ENCODE measurements at regions not wholly inside any gene's neighbourhood (a gene's known extent, or its start where the extent isn't known, plus 50 kb on each side); places are given as distances from the start of the nearest gene placed in this dataset.

- Histone ChIP-seq H3K4me2 (ENCODE audit: low read depth, low read length) (no peak overlapping the region), H3K9me2 (replicated peaks; ENCODE audit: insufficient read depth, low read length) (no peaks in the 10 kb centered on the region), H3K27ac (ENCODE audit: low read length) (no peak overlapping the region), H3K9me3 (replicated peaks; ENCODE audit: insufficient read depth, low read length) (no peaks in the 10 kb centered on the region), H3K4me3 (ENCODE audit: low read length) (no peak overlapping the region), H3K79me2 (ENCODE audit: low read length) (no peaks in the 10 kb centered on the region), H3K36me3 (replicated peaks; ENCODE audit: insufficient read depth, low read length) (no peaks in the 10 kb centered on the region), H2AFZ (ENCODE audit: low read length) (no peak overlapping the region), H3K9ac (ENCODE audit: low read length) (no peak overlapping the region), H3K4me1 (ENCODE audit: low read length) (no peaks in the 10 kb centered on the region), H3F3A (ENCODE audit: insufficient read depth, low read length) (no peaks in the 10 kb centered on the region), H3K27me3 (replicated peaks; ENCODE audit: insufficient read depth, low read length) (no peaks in the 10 kb centered on the region), H4K20me1 (ENCODE audit: insufficient read depth, low read length) (no peaks in the 10 kb centered on the region)
- TF ChIP-seq, protein P1, sequence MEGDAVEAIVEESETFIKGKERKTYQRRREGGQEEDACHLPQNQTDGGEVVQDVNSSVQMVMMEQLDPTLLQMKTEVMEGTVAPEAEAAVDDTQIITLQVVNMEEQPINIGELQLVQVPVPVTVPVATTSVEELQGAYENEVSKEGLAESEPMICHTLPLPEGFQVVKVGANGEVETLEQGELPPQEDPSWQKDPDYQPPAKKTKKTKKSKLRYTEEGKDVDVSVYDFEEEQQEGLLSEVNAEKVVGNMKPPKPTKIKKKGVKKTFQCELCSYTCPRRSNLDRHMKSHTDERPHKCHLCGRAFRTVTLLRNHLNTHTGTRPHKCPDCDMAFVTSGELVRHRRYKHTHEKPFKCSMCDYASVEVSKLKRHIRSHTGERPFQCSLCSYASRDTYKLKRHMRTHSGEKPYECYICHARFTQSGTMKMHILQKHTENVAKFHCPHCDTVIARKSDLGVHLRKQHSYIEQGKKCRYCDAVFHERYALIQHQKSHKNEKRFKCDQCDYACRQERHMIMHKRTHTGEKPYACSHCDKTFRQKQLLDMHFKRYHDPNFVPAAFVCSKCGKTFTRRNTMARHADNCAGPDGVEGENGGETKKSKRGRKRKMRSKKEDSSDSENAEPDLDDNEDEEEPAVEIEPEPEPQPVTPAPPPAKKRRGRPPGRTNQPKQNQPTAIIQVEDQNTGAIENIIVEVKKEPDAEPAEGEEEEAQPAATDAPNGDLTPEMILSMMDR (IDR thresholded peaks at IDR 0.05; ENCODE audit: low read length), result no peak
- no peak for TF ChIP-seq EZH2phosphoT487 (IDR thresholded peaks at IDR 0.05; ENCODE audit: low read length)
- no peak for TF ChIP-seq EZH2 (optimal IDR thresholded peaks at IDR 0.05; ENCODE audit: low read depth, low read length)
- no peak for DNase-seq
Observed at GRCh38 chr5:39816866-39817265, 392.1 kb upstream of the DAB2 start.

DNA sequence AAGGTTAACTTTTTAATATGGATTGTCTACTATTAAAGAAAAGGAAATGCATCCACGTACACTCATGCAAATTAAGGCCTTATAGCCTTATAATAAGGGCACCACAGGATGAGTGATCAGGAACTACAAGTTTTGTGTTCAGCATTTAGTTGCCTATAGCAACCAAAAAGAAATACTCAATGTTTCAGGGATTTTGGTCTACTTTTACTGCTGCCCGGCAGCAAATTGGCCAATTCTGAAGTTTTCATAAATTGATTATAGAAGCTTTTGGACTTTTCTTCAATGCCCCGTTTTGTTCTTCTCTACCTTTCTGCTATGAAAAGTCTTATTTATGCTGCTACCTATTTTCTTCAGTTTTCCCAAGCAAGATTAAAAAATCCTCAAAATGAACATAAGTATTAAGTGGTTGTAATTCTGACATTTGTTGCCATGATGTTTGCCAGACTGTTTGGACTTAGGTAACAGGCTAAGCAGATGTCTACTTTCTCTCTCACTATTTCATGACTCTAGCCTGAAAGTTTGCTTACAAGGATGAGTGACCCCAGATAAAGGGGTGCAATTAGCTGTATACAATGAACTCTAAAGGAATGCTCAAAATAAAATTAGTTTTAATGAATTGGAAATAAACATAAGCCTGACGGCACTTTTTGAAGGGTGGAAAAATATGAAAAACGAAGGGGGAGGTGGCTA is 391.5 kb upstream of the DAB2 start:
- Histone ChIP-seq H3K27me3 (replicated peaks; ENCODE audit: insufficient read depth, low read length) (no peaks in the 10 kb centered on the region), H3K27ac (ENCODE audit: low read length) (no peak overlapping the region), H3K9me2 (replicated peaks; ENCODE audit: insufficient read depth, low read length) (no peaks in the 10 kb centered on the region), H3F3A (ENCODE audit: insufficient read depth, low read length) (no peaks in the 10 kb centered on the region), H3K4me1 (ENCODE audit: low read length) (no peaks in the 10 kb centered on the region), H4K20me1 (ENCODE audit: insufficient read depth, low read length) (no peaks in the 10 kb centered on the region), H3K79me2 (ENCODE audit: low read length) (no peaks in the 10 kb centered on the region), H3K4me2 (ENCODE audit: low read depth, low read length) (no peak overlapping the region), H3K4me3 (ENCODE audit: low read length) (no peak overlapping the region), H2AFZ (ENCODE audit: low read length) (no peak overlapping the region), H3K36me3 (replicated peaks; ENCODE audit: insufficient read depth, low read length) (no peaks in the 10 kb centered on the region), H3K9ac (ENCODE audit: low read length) (no peak overlapping the region), H3K9me3 (replicated peaks; ENCODE audit: insufficient read depth, low read length) (no peaks in the 10 kb centered on the region)
- TF ChIP-seq EZH2phosphoT487 (IDR thresholded peaks at IDR 0.05; ENCODE audit: low read length), result no peak
- TF ChIP-seq EZH2 (optimal IDR thresholded peaks at IDR 0.05; ENCODE audit: low read depth, low read length), result no peak
- no peak for DNase-seq

- H3K9me2 ChIP-seq (replicated peaks; ENCODE audit: insufficient read depth, low read length), result no peaks in the 10 kb centered on the region
- TF ChIP-seq, protein P1 (IDR thresholded peaks at IDR 0.05; ENCODE audit: low read length), result no peak
- no peaks in the 10 kb centered on the region for H3K27me3 ChIP-seq (replicated peaks; ENCODE audit: insufficient read depth, low read length)
- no peak overlapping the region for H3K4me2 ChIP-seq (ENCODE audit: low read depth, low read length)
- H3K9ac ChIP-seq (ENCODE audit: low read length), result no peak overlapping the region
- no peaks in the 10 kb centered on the region for H3K9me3 ChIP-seq (replicated peaks; ENCODE audit: insufficient read depth, low read length)
- H3K4me1 ChIP-seq (ENCODE audit: low read length), result no peaks in the 10 kb centered on the region
- no peaks in the 10 kb centered on the region for H4K20me1 ChIP-seq (ENCODE audit: insufficient read depth, low read length)
- no peaks in the 10 kb centered on the region for H3F3A ChIP-seq (ENCODE audit: insufficient read depth, low read length)
- H3K79me2 ChIP-seq (ENCODE audit: low read length), result no peaks in the 10 kb centered on the region
- no peaks in the 10 kb centered on the region for H3K36me3 ChIP-seq (replicated peaks; ENCODE audit: insufficient read depth, low read length)
- DNase-seq, result no peak
- no peak overlapping the region for H3K27ac ChIP-seq (ENCODE audit: low read length)
- H3K4me3 ChIP-seq (ENCODE audit: low read length), result no peak overlapping the region
- H2AFZ ChIP-seq (ENCODE audit: low read length), result no peak overlapping the region
Observed at GRCh38 chr5:39815711-39816110, 390.9 kb upstream of the DAB2 start.

GRCh38 chr5:39811381-39811780 is 386.6 kb upstream of the DAB2 start:
- TF ChIP-seq, protein P1 (IDR thresholded peaks at IDR 0.05; ENCODE audit: low read length), result no peak
- TF ChIP-seq EZH2phosphoT487 (IDR thresholded peaks at IDR 0.05; ENCODE audit: low read length) (no peak), EZH2 (optimal IDR thresholded peaks at IDR 0.05; ENCODE audit: low read depth, low read length) (no peak)
- no peaks in the 10 kb centered on the region for H4K20me1 ChIP-seq (ENCODE audit: insufficient read depth, low read length)
- H3K27me3 ChIP-seq (replicated peaks; ENCODE audit: insufficient read depth, low read length), result no peaks in the 10 kb centered on the region
- no peaks in the 10 kb centered on the region for H3K9me3 ChIP-seq (replicated peaks; ENCODE audit: insufficient read depth, low read length)
- H2AFZ ChIP-seq (ENCODE audit: low read length), result no peak overlapping the region
- no peak overlapping the region for H3K4me2 ChIP-seq (ENCODE audit: low read depth, low read length)
- no peak overlapping the region for H3K4me3 ChIP-seq (ENCODE audit: low read length)
- no peaks in the 10 kb centered on the region for H3K9me2 ChIP-seq (replicated peaks; ENCODE audit: insufficient read depth, low read length)
- no peaks in the 10 kb centered on the region for H3K79me2 ChIP-seq (ENCODE audit: low read length)
- H3K9ac ChIP-seq (ENCODE audit: low read length), result no peak overlapping the region
- no peaks in the 10 kb centered on the region for H3F3A ChIP-seq (ENCODE audit: insufficient read depth, low read length)
- H3K27ac ChIP-seq (ENCODE audit: low read length), result no peak overlapping the region
- no peaks in the 10 kb centered on the region for H3K36me3 ChIP-seq (replicated peaks; ENCODE audit: insufficient read depth, low read length)
- H3K4me1 ChIP-seq (ENCODE audit: low read length), result no peaks in the 10 kb centered on the region
- DNase-seq, result no peak

Measured in MM.1S (cell line).